ENCODE measurements at regions not wholly inside any gene's neighbourhood (a gene's known extent, or its start where the extent isn't known, plus 50 kb on each side); places are given as distances from the start of the nearest gene placed in this dataset.

GRCh38 chr9:90070056-90070455 lies 465.2 kb downstream of the GADD45G start:
- intact Hi-C loops (cut with DNase I), result no loop called here
- Histone ChIP-seq H3K4me3 (no peak overlapping the region), H3K36me3 (no peaks in the 10 kb centered on the region), H3K27ac (no peak overlapping the region), H3K4me1 (replicated peaks) (no peaks in the 10 kb centered on the region), H3K9me3 (no peaks in the 10 kb centered on the region), H3K27me3 (replicated peaks; ENCODE audit: insufficient read depth) (no peaks in the 10 kb centered on the region)
- no peak for DNase-seq (ENCODE audit: low spot score)
- 81% methylated on average over 5 of the region's 5 CpGs for WGBS
- TF ChIP-seq CTCF (IDR thresholded peaks at IDR 0.05) (no peak), POLR2A (IDR thresholded peaks at IDR 0.05) (no peak), POLR2AphosphoS5 (IDR thresholded peaks at IDR 0.05) (no peak)

GRCh38 chr9:90070469-90070868 lies 465.7 kb downstream of the GADD45G start:
- no peak overlapping the region for H3K4me3 ChIP-seq
- H3K9me3 ChIP-seq, result no peaks in the 10 kb centered on the region
- no peak for DNase-seq (ENCODE audit: low spot score)
- H3K27ac ChIP-seq, result no peak overlapping the region
- no peaks in the 10 kb centered on the region for H3K4me1 ChIP-seq (replicated peaks)
- intact Hi-C loops (cut with DNase I), result no loop called here
- H3K36me3 ChIP-seq, result no peaks in the 10 kb centered on the region
- TF ChIP-seq POLR2AphosphoS5 (IDR thresholded peaks at IDR 0.05) (no peak), POLR2A (IDR thresholded peaks at IDR 0.05) (no peak), CTCF (IDR thresholded peaks at IDR 0.05) (no peak)
- WGBS, result 92% methylated on average over 1 of the region's 1 CpG
- H3K27me3 ChIP-seq (replicated peaks; ENCODE audit: insufficient read depth), result no peaks in the 10 kb centered on the region

GRCh38 chr9:90070931-90071660 lies 466.3 kb downstream of the GADD45G start:
- WGBS, result 92% methylated on average over 7 of the region's 7 CpGs
- intact Hi-C loops (cut with DNase I), result no loop called here

GRCh38 chr9:90073186-90073945 lies 468.6 kb downstream of the GADD45G start:
- no peak overlapping the region for H3K4me3 ChIP-seq
- 93% methylated on average over 3 of the region's 3 CpGs for WGBS
- H3K4me1 ChIP-seq (replicated peaks), result no peaks in the 10 kb centered on the region
- TF ChIP-seq CTCF (IDR thresholded peaks at IDR 0.05), result no peak
- no peak for TF ChIP-seq POLR2AphosphoS5 (IDR thresholded peaks at IDR 0.05)
- intact Hi-C loops (cut with DNase I), result no loop called here
- H3K36me3 ChIP-seq, result no peaks in the 10 kb centered on the region
- no peak for DNase-seq (ENCODE audit: low spot score)
- no peaks in the 10 kb centered on the region for H3K27me3 ChIP-seq (replicated peaks; ENCODE audit: insufficient read depth)
- no peaks in the 10 kb centered on the region for H3K9me3 ChIP-seq
- no peak overlapping the region for H3K27ac ChIP-seq

More at GRCh38 chr9:90070931-90071660, 466.3 kb downstream of the GADD45G start:
- no peak for TF ChIP-seq POLR2A (IDR thresholded peaks at IDR 0.05)
- no peak for TF ChIP-seq CTCF (IDR thresholded peaks at IDR 0.05)
- no peak for TF ChIP-seq POLR2AphosphoS5 (IDR thresholded peaks at IDR 0.05)
- Histone ChIP-seq H3K9me3 (no peaks in the 10 kb centered on the region), H3K4me3 (no peak overlapping the region), H3K36me3 (no peaks in the 10 kb centered on the region), H3K27me3 (replicated peaks; ENCODE audit: insufficient read depth) (no peaks in the 10 kb centered on the region), H3K4me1 (replicated peaks) (no peaks in the 10 kb centered on the region), H3K27ac (no peak overlapping the region)
- no peak for DNase-seq (ENCODE audit: low spot score)
